Neural progenitor cell (in vitro differentiated cells): ENCODE measurements at regions not wholly inside any gene's neighbourhood (a gene's known extent, or its start where the extent isn't known, plus 50 kb on each side); places are given as distances from the start of the nearest gene placed in this dataset.

Experiments
- DNase-seq: peaks from one replicate; pipeline ENCODE4 v3.0.0-alpha.2; 2016; ENCODE audit warnings: low spot score
- H2AFZ ChIP-seq: fragments of 200-600 bp; sonication (generic); replicated peaks from 2 replicates; pipeline ENCODE4 v1.6.1; 2016; ENCODE audit warnings: antibody characterized with exemption
- H3F3A ChIP-seq: fragments of 200-600 bp; sonication (generic); 2 replicates; pipeline ENCODE4 v1.6.1; 2016; ENCODE audit warnings: antibody characterized with exemption, low read depth
- H3K27ac ChIP-seq: fragments of 200-600 bp; sonication (generic); 2 replicates; pipeline ENCODE4 v1.5.1; 2016; ENCODE audit warnings: mild to moderate bottlenecking
- H3K27me3 ChIP-seq: fragments of 200-600 bp; sonication (generic); 2 replicates; pipeline ENCODE4 v1.6.1; 2016; ENCODE audit warnings: mild to moderate bottlenecking, moderate library complexity
- H3K36me3 ChIP-seq: fragments of 200-600 bp; sonication (generic); 2 replicates; pipeline ENCODE4 v1.5.1; 2016
- H3K4me1 ChIP-seq: fragments of 200-600 bp; sonication (generic); 2 replicates; pipeline ENCODE4 v1.6.1; 2016; ENCODE audit warnings: mixed run types
- H3K4me2 ChIP-seq: fragments of 200-600 bp; sonication (generic); 2 replicates; pipeline ENCODE4 v1.6.1; 2016
- H3K4me3 ChIP-seq: fragments of 200-600 bp; sonication (generic); 2 replicates; pipeline ENCODE4 v1.5.1; 2016
- H3K79me2 ChIP-seq: fragments of 200-600 bp; sonication (generic); 2 replicates; pipeline ENCODE4 v1.6.1; 2016; ENCODE audit warnings: low read depth
- H3K9ac ChIP-seq: fragments of 200-600 bp; sonication (generic); 2 replicates; pipeline ENCODE4 v1.6.1; 2016
- H3K9me3 ChIP-seq: fragments of 200-600 bp; sonication (generic); 2 replicates; pipeline ENCODE4 v1.5.1; 2016; ENCODE audit warnings: low read depth
- H4K20me1 ChIP-seq: fragments of 200-600 bp; sonication (generic); 2 replicates; pipeline ENCODE4 v1.6.1; 2016; ENCODE audit warnings: low read depth
- H3K27ac Mint-ChIP-seq: 3 replicates; pipeline ENCODE4 v1.8.0; 2021; ENCODE audit warnings: mixed read lengths
- H3K27me3 Mint-ChIP-seq: 2 replicates; pipeline ENCODE4 v1.8.0; 2022; ENCODE audit warnings: low read depth, mild to moderate bottlenecking, inconsistent platforms, moderate library complexity, mixed read lengths; ENCODE audit not compliant: insufficient read depth
- H3K36me3 Mint-ChIP-seq: 3 replicates; pipeline ENCODE4 v1.8.0; 2021; ENCODE audit warnings: mixed read lengths
- H3K4me1 Mint-ChIP-seq: 3 replicates; pipeline ENCODE4 v1.8.0; 2021; ENCODE audit warnings: mixed read lengths
- H3K4me3 Mint-ChIP-seq: 3 replicates; pipeline ENCODE4 v1.8.0; 2021; ENCODE audit warnings: mild to moderate bottlenecking, moderate library complexity, mixed read lengths
- H3K9me3 Mint-ChIP-seq: 3 replicates; pipeline ENCODE4 v1.8.0; 2020; ENCODE audit warnings: mixed read lengths
- CTCF ChIP-seq: fragments of 200-600 bp; sonication (generic); IDR thresholded peaks from 2 replicates; pipeline ENCODE4 v1.5.1; 2017; ENCODE audit warnings: antibody characterized with exemption, mild to moderate bottlenecking
- EZH2 ChIP-seq: fragments of 200-600 bp; sonication (generic); IDR thresholded peaks from 2 replicates; pipeline ENCODE4 v1.6.1; 2017; ENCODE audit warnings: antibody characterized with exemption, mild to moderate bottlenecking, moderate library complexity
- EZH2phosphoT487 ChIP-seq: fragments of 200-600 bp; sonication (generic); IDR thresholded peaks from 2 replicates; pipeline ENCODE4 v1.6.1; 2017; ENCODE audit warnings: antibody characterized with exemption

- peaks cover 22% of the 10 kb centered on the region for H3K9me3 Mint-ChIP-seq
- Histone ChIP-seq H3K9ac (no peak overlapping the region), H2AFZ (no peak overlapping the region), H3K79me2 (no peaks in the 10 kb centered on the region), H3K4me1 (no peaks in the 10 kb centered on the region), H4K20me1 (no peaks in the 10 kb centered on the region), H3K36me3 (no peaks in the 10 kb centered on the region), H3K4me3 (no peak overlapping the region), H3K27me3 (no peaks in the 10 kb centered on the region), H3K27ac (no peak overlapping the region), H3K4me2 (no peak overlapping the region), H3K9me3 (no peaks in the 10 kb centered on the region), H3F3A (no peaks in the 10 kb centered on the region)
- DNase-seq = no peak
- no peaks in the 10 kb centered on the region for H3K27me3 Mint-ChIP-seq
- TF ChIP-seq CTCF = no peak
- TF ChIP-seq EZH2 = no peak
- TF ChIP-seq EZH2phosphoT487 = no peak
- no peak overlapping the region for H3K4me3 Mint-ChIP-seq
- no peak overlapping the region for H3K27ac Mint-ChIP-seq
- H3K36me3 Mint-ChIP-seq = peaks cover 1% of the 10 kb centered on the region
- H3K4me1 Mint-ChIP-seq = no peaks in the 10 kb centered on the region
Observed at GRCh38 chr2:123890148-123890547, 134.9 kb upstream of the CNTNAP5 start.

- Histone ChIP-seq H3K4me2 (no peak overlapping the region), H3K9ac (no peak overlapping the region), H3F3A (no peaks in the 10 kb centered on the region), H2AFZ (no peak overlapping the region), H3K36me3 (no peaks in the 10 kb centered on the region), H3K79me2 (no peaks in the 10 kb centered on the region), H3K4me3 (no peak overlapping the region), H3K27ac (no peak overlapping the region), H4K20me1 (no peaks in the 10 kb centered on the region), H3K9me3 (no peaks in the 10 kb centered on the region), H3K4me1 (no peaks in the 10 kb centered on the region), H3K27me3 (no peaks in the 10 kb centered on the region)
- Mint-ChIP-seq H3K27me3 (no peaks in the 10 kb centered on the region), H3K4me1 (no peaks in the 10 kb centered on the region), H3K4me3 (no peak overlapping the region), H3K9me3 (peaks cover 18% of the 10 kb centered on the region), H3K36me3 (peaks cover 1% of the 10 kb centered on the region), H3K27ac (no peak overlapping the region)
- TF ChIP-seq EZH2phosphoT487 (no peak), CTCF (no peak), EZH2 (no peak)
- DNase-seq = no peak
Observed at GRCh38 chr2:123894167-123894566, 130.9 kb upstream of the CNTNAP5 start.

GRCh38 chr2:123895651-123896050 lies 129.4 kb upstream of the CNTNAP5 start:
- no peaks in the 10 kb centered on the region for H3F3A ChIP-seq

More at GRCh38 chr2:123895651-123896050, 129.4 kb upstream of the CNTNAP5 start:
- H3K4me3 ChIP-seq = no peak overlapping the region
- TF ChIP-seq CTCF (no peak), EZH2 (no peak)
- Mint-ChIP-seq H3K4me1 (no peaks in the 10 kb centered on the region), H3K36me3 (peaks cover 1% of the 10 kb centered on the region), H3K9me3 (peaks cover 19% of the 10 kb centered on the region), H3K4me3 (no peak overlapping the region), H3K27ac (no peak overlapping the region), H3K27me3 (no peaks in the 10 kb centered on the region)
- H3K36me3 ChIP-seq = no peaks in the 10 kb centered on the region
- H3K4me1 ChIP-seq = no peaks in the 10 kb centered on the region
- H2AFZ ChIP-seq = no peak overlapping the region
- no peaks in the 10 kb centered on the region for H4K20me1 ChIP-seq
- H3K9ac ChIP-seq = no peak overlapping the region
- H3K4me2 ChIP-seq = no peak overlapping the region
- no peak overlapping the region for H3K27ac ChIP-seq
- no peaks in the 10 kb centered on the region for H3K79me2 ChIP-seq
- H3K9me3 ChIP-seq = no peaks in the 10 kb centered on the region
- H3K27me3 ChIP-seq = no peaks in the 10 kb centered on the region
- no peak for DNase-seq
